GM12892 (cell line): ENCODE measurements at regions not wholly inside any gene's neighbourhood (a gene's known extent, or its start where the extent isn't known, plus 50 kb on each side); places are given as distances from the start of the nearest gene placed in this dataset.

Experiments used
- DNase-seq: peaks from one replicate; pipeline ENCODE4 v3.0.0; 2011; ENCODE audit not compliant: insufficient read length
- FAIRE-seq: peaks from 2 replicates; lab custom pipeline; 2011; peaks lifted over from hg19 to GRCh38; lab: Jason Lieb, UNC
- POLR2A ChIP-seq: IDR thresholded peaks from 2 replicates; pipeline ENCODE4 v1.6.1; 2011; ENCODE audit warnings: low read depth, low read length, control low read depth
- POLR2AphosphoS5 ChIP-seq: IDR thresholded peaks from 2 replicates; pipeline ENCODE4 v1.6.1; 2011; ENCODE audit warnings: low read depth, low read length, control low read depth
- TAF1 ChIP-seq: IDR thresholded peaks from 2 replicates; pipeline ENCODE4 v1.6.1; 2011; ENCODE audit warnings: low read depth, mild to moderate bottlenecking, control low read depth, low read length, borderline replicate concordance

- DNase-seq (no peak), FAIRE-seq (no peak)
- no peak for TF ChIP-seq POLR2A
Observed at GRCh38 chr5:87686018-87686417, 273.3 kb upstream of the CCNH start.

DNA sequence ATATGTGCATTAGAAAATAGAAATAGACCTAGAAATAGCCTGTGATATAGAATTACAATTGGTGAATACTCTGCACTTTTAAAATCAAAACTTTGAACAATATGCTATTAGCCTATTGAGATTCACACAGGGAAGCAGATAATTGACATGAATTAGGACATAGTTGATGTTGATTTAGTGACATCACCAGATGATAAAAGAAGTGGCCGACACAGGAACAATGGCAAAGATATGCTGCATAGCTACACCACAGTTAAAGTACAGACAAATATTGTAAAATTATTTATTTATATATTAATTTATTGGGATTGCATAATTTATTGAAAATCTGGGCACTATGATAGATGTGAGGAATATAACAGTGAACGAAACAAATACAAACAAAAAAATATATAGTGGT, 261.5 kb upstream of the CCNH start:
- TF ChIP-seq TAF1: no peak
- TF ChIP-seq POLR2AphosphoS5: no peak
- no peak for TF ChIP-seq POLR2A
- FAIRE-seq (no peak), DNase-seq (no peak)

DNA sequence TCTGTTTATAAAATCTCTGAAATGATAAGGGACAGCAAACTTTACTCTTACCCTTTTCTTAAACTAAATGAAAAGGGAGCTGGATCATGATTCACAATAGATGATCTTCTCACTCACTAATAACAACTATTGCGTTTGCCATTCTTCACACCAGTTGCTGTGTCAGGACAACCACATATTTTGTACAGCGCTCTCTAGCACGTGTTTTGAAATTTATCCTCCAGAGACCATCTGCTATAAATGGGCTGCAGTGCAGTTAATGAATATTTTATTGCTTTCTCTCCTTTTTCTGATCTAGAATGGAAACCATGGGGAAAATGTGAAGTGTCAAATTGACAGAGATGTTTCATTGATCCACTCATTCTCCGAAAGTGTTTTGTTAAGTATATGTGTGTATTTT, 258.4 kb upstream of the CCNH start:
- FAIRE-seq (no peak), DNase-seq (no peak)
- TF ChIP-seq POLR2A (no peak), POLR2AphosphoS5 (no peak), TAF1 (no peak)

DNA sequence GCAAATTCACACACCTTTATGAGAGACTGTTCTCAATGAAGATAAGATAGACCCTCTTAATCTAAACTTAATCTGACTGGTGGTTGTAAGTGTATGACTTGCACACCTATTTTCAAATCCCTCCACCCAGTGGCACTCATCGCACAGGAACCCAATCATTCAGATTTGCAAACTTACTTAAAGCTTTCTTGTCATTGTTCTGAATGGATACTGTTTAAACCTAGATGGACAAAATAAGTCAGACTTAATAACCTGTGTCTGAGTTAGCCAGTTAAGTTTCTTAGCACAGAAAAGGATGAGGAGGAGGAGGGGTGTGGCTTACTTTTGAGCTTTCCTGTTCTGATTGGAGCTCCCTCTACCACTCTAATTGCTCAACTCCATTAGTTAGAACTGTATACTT, 252.4 kb upstream of the CCNH start:
- no peak for FAIRE-seq

GRCh38 chr5:87661784-87662566, 249.2 kb upstream of the CCNH start:
- no peak for TF ChIP-seq TAF1
- no peak for TF ChIP-seq POLR2AphosphoS5
- no peak for TF ChIP-seq POLR2A
- FAIRE-seq: no peak
- DNase-seq: no peak

More for the DNA sequence above, 252.4 kb upstream of the CCNH start:
- DNase-seq: no peak
- TF ChIP-seq POLR2A (no peak), TAF1 (no peak), POLR2AphosphoS5 (no peak)

DNA sequence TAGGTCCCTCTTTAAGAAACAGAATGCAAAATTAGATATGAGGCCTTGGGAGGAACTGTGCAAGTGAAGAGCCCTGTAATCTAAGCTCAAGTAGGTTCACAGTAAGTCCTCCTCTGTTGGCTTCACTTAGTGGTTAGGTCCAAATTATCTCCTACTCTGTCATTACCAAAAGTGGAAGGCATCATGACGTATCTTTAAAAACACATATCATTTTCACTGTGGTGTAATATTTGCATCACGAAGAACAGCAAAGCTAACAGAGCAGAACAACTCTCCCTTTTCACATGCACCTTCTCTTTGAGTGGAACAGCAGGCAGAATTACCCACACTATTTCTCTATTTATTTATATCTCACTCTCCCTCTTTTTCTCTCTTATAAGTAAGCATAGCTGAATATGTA, 240.5 kb upstream of the CCNH start:
- TF ChIP-seq POLR2A (no peak), TAF1 (no peak), POLR2AphosphoS5 (no peak)
- DNase-seq (no peak), FAIRE-seq (no peak)

DNA sequence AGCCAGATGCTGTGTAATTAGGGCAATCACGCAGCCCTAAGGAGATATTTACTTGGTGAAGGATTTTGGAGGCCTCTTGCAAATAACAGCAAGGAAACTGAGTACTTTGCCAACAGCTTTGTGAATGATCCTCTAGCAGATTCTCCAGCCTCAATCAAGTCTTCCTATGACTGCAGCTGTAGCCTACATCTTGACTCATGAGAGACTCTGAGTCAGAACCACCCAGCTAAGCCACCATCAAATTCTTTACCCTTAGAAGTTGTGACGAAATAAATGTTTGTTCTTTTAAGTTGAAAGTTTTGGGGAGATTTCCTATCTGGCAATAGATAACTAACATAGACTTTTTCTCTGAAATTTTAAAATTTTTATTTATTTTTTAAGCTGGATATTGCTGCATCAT, 237.6 kb upstream of the CCNH start:
- FAIRE-seq (no peak), DNase-seq (no peak)
- TF ChIP-seq TAF1: no peak
- no peak for TF ChIP-seq POLR2A
- TF ChIP-seq POLR2AphosphoS5: no peak

- DNase-seq (no peak), FAIRE-seq (no peak)
- no peak for TF ChIP-seq TAF1
- TF ChIP-seq POLR2AphosphoS5: no peak
- no peak for TF ChIP-seq POLR2A
Observed at GRCh38 chr5:87649455-87649854, 236.7 kb upstream of the CCNH start.

DNA sequence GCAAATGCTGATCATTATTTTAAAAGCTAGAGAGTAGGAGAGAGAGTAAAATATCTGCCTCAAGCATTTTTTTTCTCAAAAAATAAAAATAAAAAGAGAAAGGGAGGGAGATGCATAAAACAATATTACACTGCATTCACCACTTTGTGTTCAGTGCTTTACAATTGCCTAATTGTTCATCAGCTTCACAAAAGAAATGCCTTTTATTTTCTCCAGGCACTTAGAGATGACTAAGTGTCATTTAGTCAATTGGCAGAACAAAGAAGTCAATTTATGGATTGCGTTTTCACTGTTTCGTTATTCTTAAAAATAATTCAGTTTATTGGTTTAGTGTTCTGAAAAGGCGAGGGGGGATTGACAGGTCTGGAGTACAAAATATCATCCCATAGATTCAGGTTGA, 232.5 kb upstream of the CCNH start:
- no peak for TF ChIP-seq POLR2AphosphoS5
- TF ChIP-seq POLR2A: no peak
- no peak for TF ChIP-seq TAF1
- FAIRE-seq: no peak
- DNase-seq: no peak

- no peak for DNase-seq
- no peak for FAIRE-seq
- TF ChIP-seq TAF1 (no peak), POLR2A (no peak)
Observed at GRCh38 chr5:87640902-87641301, 228.2 kb upstream of the CCNH start.

GRCh38 chr5:87627363-87627762, 214.6 kb upstream of the CCNH start:
- FAIRE-seq (no peak), DNase-seq (no peak)
- TF ChIP-seq POLR2AphosphoS5 (no peak), POLR2A (no peak)

DNA sequence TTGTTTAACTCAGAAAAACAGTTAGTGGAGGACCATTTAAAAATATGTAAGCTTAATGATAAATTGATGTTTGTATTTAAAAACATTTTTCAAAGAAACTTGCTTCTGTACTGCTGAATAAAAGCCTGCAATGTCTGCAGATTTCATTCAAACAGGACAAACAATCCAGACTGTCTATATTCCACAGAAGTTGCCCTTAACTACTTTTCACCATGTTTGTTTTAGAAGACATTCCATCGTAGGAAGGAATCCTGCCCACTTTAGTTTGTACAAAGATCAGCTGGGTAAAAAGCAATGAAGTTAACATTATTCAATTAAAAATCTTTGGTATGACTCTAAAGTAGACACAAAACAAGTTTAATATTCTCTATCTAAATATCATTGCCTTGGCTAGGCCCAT, 195.7 kb upstream of the CCNH start:
- no peak for DNase-seq
- no peak for TF ChIP-seq TAF1
- no peak for FAIRE-seq

GRCh38 chr5:87605663-87606062, 192.9 kb upstream of the CCNH start:
- TF ChIP-seq POLR2A (no peak), POLR2AphosphoS5 (no peak), TAF1 (no peak)
- FAIRE-seq: no peak
- DNase-seq: no peak
